Esophagus muscularis mucosa (tissue), 2 donors: ENCODE measurements at regions not wholly inside any gene's neighbourhood (a gene's known extent, or its start where the extent isn't known, plus 50 kb on each side); places are given as distances from the start of the nearest gene placed in this dataset.

Experiments used
- EP300 ChIP-seq: sonication (generic); formaldehyde crosslinking; IDR thresholded peaks from one replicate; pipeline ENCODE4 v1.6.1; 2017; ENCODE audit warnings: antibody characterized with exemption
- POLR2A ChIP-seq: fragments of 450-650 bp; IDR thresholded peaks from one replicate; pipeline ENCODE4 v1.6.1; 2017; ENCODE audit warnings: antibody characterized with exemption, moderate library complexity, mild to moderate bottlenecking, low read depth

- TF ChIP-seq EP300 (no peak), POLR2A (no peak)
Observed at GRCh38 chr1:229102741-229103391, 168.0 kb upstream of the RAB4A start.
